HFF-Myc (cell line): ENCODE measurements at regions not wholly inside any gene's neighbourhood (a gene's known extent, or its start where the extent isn't known, plus 50 kb on each side); places are given as distances from the start of the nearest gene placed in this dataset.

Experiments used
- DNase-seq: peaks from one replicate; pipeline ENCODE4 v3.0.0-alpha.2; 2011; ENCODE audit warnings: low read depth; ENCODE audit errors: extremely low read depth
- H3K4me3 ChIP-seq: replicated peaks from 2 replicates; pipeline ENCODE4 v1.5.1; 2011; ENCODE audit warnings: low read depth, mild to moderate bottlenecking, control low read depth, low read length
- TF ChIP-seq, protein P1 (sequence below): IDR thresholded peaks from 2 replicates; pipeline ENCODE4 v1.5.1; 2012; ENCODE audit warnings: mild to moderate bottlenecking, low read depth, low read length, control low read depth; ENCODE audit errors: missing control alignments

- no peak for DNase-seq
- no peak overlapping the region for H3K4me3 ChIP-seq
- TF ChIP-seq, protein P1, sequence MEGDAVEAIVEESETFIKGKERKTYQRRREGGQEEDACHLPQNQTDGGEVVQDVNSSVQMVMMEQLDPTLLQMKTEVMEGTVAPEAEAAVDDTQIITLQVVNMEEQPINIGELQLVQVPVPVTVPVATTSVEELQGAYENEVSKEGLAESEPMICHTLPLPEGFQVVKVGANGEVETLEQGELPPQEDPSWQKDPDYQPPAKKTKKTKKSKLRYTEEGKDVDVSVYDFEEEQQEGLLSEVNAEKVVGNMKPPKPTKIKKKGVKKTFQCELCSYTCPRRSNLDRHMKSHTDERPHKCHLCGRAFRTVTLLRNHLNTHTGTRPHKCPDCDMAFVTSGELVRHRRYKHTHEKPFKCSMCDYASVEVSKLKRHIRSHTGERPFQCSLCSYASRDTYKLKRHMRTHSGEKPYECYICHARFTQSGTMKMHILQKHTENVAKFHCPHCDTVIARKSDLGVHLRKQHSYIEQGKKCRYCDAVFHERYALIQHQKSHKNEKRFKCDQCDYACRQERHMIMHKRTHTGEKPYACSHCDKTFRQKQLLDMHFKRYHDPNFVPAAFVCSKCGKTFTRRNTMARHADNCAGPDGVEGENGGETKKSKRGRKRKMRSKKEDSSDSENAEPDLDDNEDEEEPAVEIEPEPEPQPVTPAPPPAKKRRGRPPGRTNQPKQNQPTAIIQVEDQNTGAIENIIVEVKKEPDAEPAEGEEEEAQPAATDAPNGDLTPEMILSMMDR = no peak
Measured at GRCh38 chr11:15716550-15716949, 601.8 kb downstream of the INSC start.

DNA sequence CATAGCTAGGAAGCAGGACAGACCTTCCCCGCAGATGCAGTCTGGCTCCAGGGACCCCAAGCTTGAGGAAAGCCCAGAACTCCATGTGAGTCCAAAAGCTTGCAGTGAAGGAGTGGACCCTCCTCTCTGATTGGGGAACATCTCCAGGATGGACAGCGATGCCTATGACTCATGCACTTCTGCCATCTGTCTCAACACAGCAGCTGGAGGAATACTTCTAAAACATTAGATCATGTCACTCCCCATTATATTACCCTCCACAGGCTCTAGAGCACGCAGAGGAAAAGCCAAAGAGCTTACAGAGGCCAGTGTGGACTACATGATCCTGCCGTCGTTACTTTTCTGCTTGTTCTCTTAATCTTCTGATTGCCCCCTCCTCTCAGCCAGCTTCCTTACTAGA, 605.7 kb downstream of the INSC start:
- DNase-seq = no peak
- TF ChIP-seq, protein P1 = no peak

GRCh38 chr11:15723966-15724365, 609.2 kb downstream of the INSC start:
- TF ChIP-seq, protein P1 = no peak
- H3K4me3 ChIP-seq = no peak overlapping the region
- no peak for DNase-seq

More for the DNA sequence above, 605.7 kb downstream of the INSC start:
- H3K4me3 ChIP-seq = no peak overlapping the region

- H3K4me3 ChIP-seq = no peak overlapping the region
- DNase-seq = no peak
- TF ChIP-seq, protein P1 = no peak
Measured at GRCh38 chr11:15724601-15725000, 609.9 kb downstream of the INSC start.

- TF ChIP-seq, protein P1 = no peak
- DNase-seq = no peak
- H3K4me3 ChIP-seq = no peak overlapping the region
Measured at GRCh38 chr11:15725246-15725645, 610.5 kb downstream of the INSC start.

- H3K4me3 ChIP-seq = no peak overlapping the region
- TF ChIP-seq, protein P1 = no peak
- DNase-seq = no peak
Measured at GRCh38 chr11:15726221-15726746, 611.6 kb downstream of the INSC start.
